ENCODE measurements at regions not wholly inside any gene's neighbourhood (a gene's known extent, or its start where the extent isn't known, plus 50 kb on each side); places are given as distances from the start of the nearest gene placed in this dataset.

GRCh38 chr21:32900814-32901213 lies 124.9 kb upstream of the OLIG2 start:
- no peaks in the 10 kb centered on the region for H3K36me3 ChIP-seq
- DNase-seq (ENCODE audit: low read depth in 1 of 2, low spot score in 2 of 2) = no peak
- no peaks in the 10 kb centered on the region for H3K9me3 ChIP-seq (replicated peaks)
- no peak overlapping the region for H3K27ac ChIP-seq
- H3K4me1 ChIP-seq (replicated peaks) = no peaks in the 10 kb centered on the region
- H3K4me3 ChIP-seq = no peak overlapping the region
- H3K27me3 ChIP-seq (replicated peaks) = peaks cover 7% of the 10 kb centered on the region; the same call in 1 of the 2 replicates

- no peak overlapping the region for H3K4me3 ChIP-seq
Measured at GRCh38 chr21:32907521-32907920, 118.2 kb upstream of the OLIG2 start.

GRCh38 chr21:32908534-32908933 lies 117.2 kb upstream of the OLIG2 start:
- H3K9me3 ChIP-seq (replicated peaks) = no peaks in the 10 kb centered on the region; the same call in 1 of the 2 replicates
- H3K27ac ChIP-seq = no peak overlapping the region
- DNase-seq (ENCODE audit: low read depth in 1 of 2, low spot score in 2 of 2) = no peak
- H3K4me1 ChIP-seq (replicated peaks) = no peaks in the 10 kb centered on the region
- peaks cover 17% of the 10 kb centered on the region; the same call in 1 of the 2 replicates for H3K27me3 ChIP-seq (replicated peaks)
- no peak overlapping the region for H3K4me3 ChIP-seq
- no peaks in the 10 kb centered on the region for H3K36me3 ChIP-seq

More at GRCh38 chr21:32907521-32907920, 118.2 kb upstream of the OLIG2 start:
- no peaks in the 10 kb centered on the region for H3K36me3 ChIP-seq
- H3K9me3 ChIP-seq (replicated peaks) = no peaks in the 10 kb centered on the region; the same call in 1 of the 2 replicates
- no peaks in the 10 kb centered on the region for H3K4me1 ChIP-seq (replicated peaks)
- no peak overlapping the region for H3K27ac ChIP-seq
- no peak for DNase-seq (ENCODE audit: low read depth in 1 of 2, low spot score in 2 of 2)
- H3K27me3 ChIP-seq (replicated peaks) = peaks cover 17% of the 10 kb centered on the region; the same call in 1 of the 2 replicates

- no peaks in the 10 kb centered on the region; the same call in 1 of the 2 replicates for H3K9me3 ChIP-seq (replicated peaks)
- H3K4me1 ChIP-seq (replicated peaks) = no peaks in the 10 kb centered on the region
- no peaks in the 10 kb centered on the region for H3K36me3 ChIP-seq
- no peak overlapping the region for H3K4me3 ChIP-seq
- no peak overlapping the region for H3K27ac ChIP-seq
- DNase-seq (ENCODE audit: low read depth in 1 of 2, low spot score in 2 of 2) = no peak
- H3K27me3 ChIP-seq (replicated peaks) = peaks cover 17% of the 10 kb centered on the region; the same call in 1 of the 2 replicates
Measured at GRCh38 chr21:32909393-32909792, 116.3 kb upstream of the OLIG2 start.

- H3K36me3 ChIP-seq = no peaks in the 10 kb centered on the region
- H3K27me3 ChIP-seq (replicated peaks) = peaks cover 13% of the 10 kb centered on the region; the same call in 1 of the 2 replicates
- DNase-seq (ENCODE audit: low read depth in 1 of 2, low spot score in 2 of 2) = no peak
- H3K27ac ChIP-seq = no peak overlapping the region
- H3K4me3 ChIP-seq = no peak overlapping the region
- no peaks in the 10 kb centered on the region for H3K4me1 ChIP-seq (replicated peaks)
- H3K9me3 ChIP-seq (replicated peaks) = no peaks in the 10 kb centered on the region; the same call in 1 of the 2 replicates
Measured at GRCh38 chr21:32914424-32915039, 111.2 kb upstream of the OLIG2 start.

GRCh38 chr21:32915099-32915498 lies 110.6 kb upstream of the OLIG2 start:
- H3K4me3 ChIP-seq = no peak overlapping the region
- no peaks in the 10 kb centered on the region for H3K36me3 ChIP-seq
- H3K9me3 ChIP-seq (replicated peaks) = no peaks in the 10 kb centered on the region; the same call in 1 of the 2 replicates
- no peak for DNase-seq (ENCODE audit: low read depth in 1 of 2, low spot score in 2 of 2)
- H3K4me1 ChIP-seq (replicated peaks) = no peaks in the 10 kb centered on the region
- no peak overlapping the region for H3K27ac ChIP-seq
- peaks cover 13% of the 10 kb centered on the region; the same call in 1 of the 2 replicates for H3K27me3 ChIP-seq (replicated peaks)

- no peak for DNase-seq (ENCODE audit: low read depth in 1 of 2, low spot score in 2 of 2)
- H3K27ac ChIP-seq = no peak overlapping the region
- no peaks in the 10 kb centered on the region for H3K36me3 ChIP-seq
- peaks cover 3% of the 10 kb centered on the region; the same call in 1 of the 2 replicates for H3K9me3 ChIP-seq (replicated peaks)
- H3K4me3 ChIP-seq = no peak overlapping the region
- peaks cover 7% of the 10 kb centered on the region; the same call in 1 of the 2 replicates for H3K27me3 ChIP-seq (replicated peaks)
- H3K4me1 ChIP-seq (replicated peaks) = no peaks in the 10 kb centered on the region
Measured at GRCh38 chr21:32916088-32916487, 109.6 kb upstream of the OLIG2 start.

GRCh38 chr21:32916522-32917099 lies 109.1 kb upstream of the OLIG2 start:
- no peaks in the 10 kb centered on the region for H3K4me1 ChIP-seq (replicated peaks)
- no peak for DNase-seq (ENCODE audit: low read depth in 1 of 2, low spot score in 2 of 2)

GRCh38 chr21:32917362-32918135 lies 108.2 kb upstream of the OLIG2 start:
- Histone ChIP-seq H3K4me1 (replicated peaks) (no peaks in the 10 kb centered on the region), H3K9me3 (replicated peaks) (peaks cover 3% of the 10 kb centered on the region; the same call in 1 of the 2 replicates), H3K27me3 (replicated peaks) (peaks cover 5% of the 10 kb centered on the region; the same call in 1 of the 2 replicates), H3K27ac (no peak overlapping the region), H3K4me3 (no peak overlapping the region), H3K36me3 (no peaks in the 10 kb centered on the region)
- DNase-seq (ENCODE audit: low read depth in 1 of 2, low spot score in 2 of 2) = no peak

More at GRCh38 chr21:32916522-32917099, 109.1 kb upstream of the OLIG2 start:
- Histone ChIP-seq H3K27me3 (replicated peaks) (peaks cover 5% of the 10 kb centered on the region; the same call in 1 of the 2 replicates), H3K27ac (no peak overlapping the region), H3K36me3 (no peaks in the 10 kb centered on the region), H3K4me3 (no peak overlapping the region), H3K9me3 (replicated peaks) (peaks cover 3% of the 10 kb centered on the region; the same call in 1 of the 2 replicates)

- DNase-seq (ENCODE audit: low read depth in 1 of 2, low spot score in 2 of 2) = no peak
- Histone ChIP-seq H3K4me1 (replicated peaks) (no peaks in the 10 kb centered on the region), H3K36me3 (no peaks in the 10 kb centered on the region), H3K27me3 (replicated peaks) (peaks cover 5% of the 10 kb centered on the region; the same call in 1 of the 2 replicates), H3K9me3 (replicated peaks) (peaks cover 3% of the 10 kb centered on the region; the same call in 1 of the 2 replicates), H3K4me3 (no peak overlapping the region), H3K27ac (no peak overlapping the region)
Measured at GRCh38 chr21:32918478-32919120, 107.1 kb upstream of the OLIG2 start.

- H3K27me3 ChIP-seq (replicated peaks) = no peaks in the 10 kb centered on the region
- H3K4me3 ChIP-seq = no peak overlapping the region
Measured at GRCh38 chr21:32920474-32920873, 105.3 kb upstream of the OLIG2 start.

GRCh38 chr21:32921632-32922230 lies 104.0 kb upstream of the OLIG2 start:
- DNase-seq (ENCODE audit: low read depth in 1 of 2, low spot score in 2 of 2) = no peak

More at GRCh38 chr21:32920474-32920873, 105.3 kb upstream of the OLIG2 start:
- Histone ChIP-seq H3K36me3 (no peaks in the 10 kb centered on the region), H3K9me3 (replicated peaks) (peaks cover 3% of the 10 kb centered on the region; the same call in 1 of the 2 replicates), H3K27ac (no peak overlapping the region), H3K4me1 (replicated peaks) (no peaks in the 10 kb centered on the region)
- no peak for DNase-seq (ENCODE audit: low read depth in 1 of 2, low spot score in 2 of 2)

GRCh38 chr21:32925098-32925497 lies 100.6 kb upstream of the OLIG2 start:
- H3K27me3 ChIP-seq (replicated peaks) = peaks cover 9% of the 10 kb centered on the region
- H3K9me3 ChIP-seq (replicated peaks) = peaks cover 7% of the 10 kb centered on the region; the same call in 1 of the 2 replicates
- no peaks in the 10 kb centered on the region for H3K36me3 ChIP-seq
- H3K4me1 ChIP-seq (replicated peaks) = no peaks in the 10 kb centered on the region
- H3K4me3 ChIP-seq = no peak overlapping the region
- no peak overlapping the region for H3K27ac ChIP-seq
- DNase-seq (ENCODE audit: low read depth in 1 of 2, low spot score in 2 of 2) = no peak

More at GRCh38 chr21:32921632-32922230, 104.0 kb upstream of the OLIG2 start:
- no peaks in the 10 kb centered on the region for H3K36me3 ChIP-seq
- no peak overlapping the region for H3K4me3 ChIP-seq
- H3K4me1 ChIP-seq (replicated peaks) = no peaks in the 10 kb centered on the region
- no peak overlapping the region for H3K27ac ChIP-seq
- H3K9me3 ChIP-seq (replicated peaks) = peaks cover 7% of the 10 kb centered on the region; the same call in 1 of the 2 replicates
- H3K27me3 ChIP-seq (replicated peaks) = no peaks in the 10 kb centered on the region
